ENCODE measurements at regions not wholly inside any gene's neighbourhood (a gene's known extent, or its start where the extent isn't known, plus 50 kb on each side); places are given as distances from the start of the nearest gene placed in this dataset.

DNA sequence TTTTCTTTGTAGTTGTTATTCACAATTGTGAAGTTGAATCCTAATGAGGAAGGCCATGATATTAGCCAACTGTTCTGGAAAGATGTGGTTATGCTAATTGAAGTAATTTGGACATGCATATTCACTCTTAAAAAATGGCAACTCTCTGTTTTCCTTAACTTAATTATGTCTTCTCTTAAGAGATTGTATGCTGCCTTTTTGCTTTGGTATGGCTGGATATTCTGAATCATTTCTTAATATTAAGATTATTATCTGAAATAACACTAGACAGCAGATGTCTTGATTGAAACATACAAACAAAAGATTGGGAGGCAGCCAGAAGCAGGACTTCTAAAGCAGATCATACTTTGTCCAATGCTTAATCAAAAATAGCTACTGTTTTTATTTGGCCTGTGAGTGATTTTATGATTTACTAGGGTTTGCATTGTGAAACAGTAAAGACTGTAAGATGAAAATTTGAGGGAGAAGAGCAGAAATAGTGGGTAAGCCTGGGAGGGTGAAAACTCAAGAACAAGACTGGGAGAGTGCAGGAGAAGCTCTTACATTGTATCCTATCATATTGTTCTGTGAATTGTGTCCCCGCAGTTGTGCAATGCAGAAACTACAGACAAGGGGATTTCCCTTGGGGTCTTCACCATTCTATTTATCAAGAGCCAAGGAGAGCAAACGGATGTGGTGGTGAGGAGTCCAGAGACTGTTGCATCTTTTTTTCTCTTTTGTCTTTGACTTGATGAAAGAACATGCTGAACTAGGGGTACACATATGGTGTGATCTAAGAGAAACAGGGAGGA is 554.8 kb downstream of the TUSC7 start:
- FAIRE-seq (no peak), DNase-seq (no peak)
- Histone ChIP-seq H3K4me1 (ENCODE audit: control insufficient read depth in 2 of 3, insufficient read depth in 2 of 3, low read depth in 1 of 3, low read length in 3 of 3) (peaks cover 0 to 7% (median 0%) of the 10 kb centered on the region in 3 donors), H3K4me3 (ENCODE audit: low read length in 3 of 3) (no peak overlapping the region), H3K36me3 (ENCODE audit: control insufficient read depth in 2 of 3, insufficient read depth in 3 of 3, low read length in 3 of 3) (no peaks in the 10 kb centered on the region), H3K27ac (ENCODE audit: low read depth in 2 of 2, low read length in 2 of 2) (no peak overlapping the region), H3K9me3 (ENCODE audit: control insufficient read depth in 2 of 3, insufficient read depth in 1 of 3, low read length in 3 of 3) (no peaks in the 10 kb centered on the region), H3K27me3 (ENCODE audit: control insufficient read depth, insufficient read depth, low read length) (no peaks in the 10 kb centered on the region), H3K9ac (ENCODE audit: low read length in 3 of 3) (no peak overlapping the region)
- no peak for TF ChIP-seq CTCF (IDR thresholded peaks at IDR 0.05; ENCODE audit: borderline replicate concordance, extremely low read depth, insufficient read depth)
- intact Hi-C loops (cut with DNase I), result no loop called here

- Histone ChIP-seq H3K9ac (ENCODE audit: low read length in 3 of 3) (no peak overlapping the region), H3K9me3 (ENCODE audit: control insufficient read depth in 2 of 3, insufficient read depth in 1 of 3, low read length in 3 of 3) (no peaks in the 10 kb centered on the region), H3K27me3 (ENCODE audit: control insufficient read depth, insufficient read depth, low read length) (no peaks in the 10 kb centered on the region), H3K4me3 (ENCODE audit: low read length in 3 of 3) (no peak overlapping the region), H3K27ac (ENCODE audit: low read depth in 2 of 2, low read length in 2 of 2) (no peak overlapping the region), H3K36me3 (ENCODE audit: control insufficient read depth in 2 of 3, insufficient read depth in 3 of 3, low read length in 3 of 3) (no peaks in the 10 kb centered on the region), H3K4me1 (ENCODE audit: control insufficient read depth in 2 of 3, insufficient read depth in 2 of 3, low read depth in 1 of 3, low read length in 3 of 3) (peaks cover 0 to 7% (median 0%) of the 10 kb centered on the region in 3 donors)
- no peak for TF ChIP-seq CTCF (IDR thresholded peaks at IDR 0.05; ENCODE audit: borderline replicate concordance, extremely low read depth, insufficient read depth)
- DNase-seq (no peak), FAIRE-seq (no peak)
- intact Hi-C loops (cut with DNase I), result no loop called here
Observed at GRCh38 chr3:117266806-117267205, 557.2 kb downstream of the TUSC7 start.

DNA sequence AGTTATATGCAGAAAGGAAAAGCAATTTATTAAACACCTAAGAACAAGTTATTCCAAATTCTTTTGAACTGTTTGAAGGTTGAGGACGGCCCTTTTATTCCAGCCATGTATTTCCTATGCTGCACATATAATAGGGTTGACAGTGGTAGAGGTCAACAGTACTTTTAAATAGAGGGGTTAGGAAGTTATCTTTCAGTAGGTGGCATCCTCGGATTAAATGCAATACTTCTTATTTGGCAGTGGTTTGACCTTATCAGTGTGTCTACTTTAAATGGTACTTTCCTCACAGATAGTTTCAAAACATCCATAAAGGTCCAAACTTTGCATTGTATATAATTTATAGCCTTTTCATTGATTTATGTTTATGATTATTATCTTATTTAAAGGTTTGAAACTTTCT is 558.7 kb downstream of the TUSC7 start:
- Histone ChIP-seq H3K27ac (ENCODE audit: low read depth in 2 of 2, low read length in 2 of 2) (no peak overlapping the region), H3K4me1 (ENCODE audit: control insufficient read depth in 2 of 3, insufficient read depth in 2 of 3, low read depth in 1 of 3, low read length in 3 of 3) (no peaks in the 10 kb centered on the region), H3K9ac (ENCODE audit: low read length in 3 of 3) (no peak overlapping the region), H3K4me3 (ENCODE audit: low read length in 3 of 3) (no peak overlapping the region), H3K36me3 (ENCODE audit: control insufficient read depth in 2 of 3, insufficient read depth in 3 of 3, low read length in 3 of 3) (no peaks in the 10 kb centered on the region), H3K27me3 (ENCODE audit: control insufficient read depth, insufficient read depth, low read length) (no peaks in the 10 kb centered on the region), H3K9me3 (ENCODE audit: control insufficient read depth in 2 of 3, insufficient read depth in 1 of 3, low read length in 3 of 3) (no peaks in the 10 kb centered on the region)
- no peak for TF ChIP-seq CTCF (IDR thresholded peaks at IDR 0.05; ENCODE audit: borderline replicate concordance, extremely low read depth, insufficient read depth)
- FAIRE-seq, result no peak
- DNase-seq, result no peak
- intact Hi-C loops (cut with DNase I), result no loop called here

Data from kidney (tissue), 13 donors.